ENCODE measurements at regions not wholly inside any gene's neighbourhood (a gene's known extent, or its start where the extent isn't known, plus 50 kb on each side); places are given as distances from the start of the nearest gene placed in this dataset.

DNA sequence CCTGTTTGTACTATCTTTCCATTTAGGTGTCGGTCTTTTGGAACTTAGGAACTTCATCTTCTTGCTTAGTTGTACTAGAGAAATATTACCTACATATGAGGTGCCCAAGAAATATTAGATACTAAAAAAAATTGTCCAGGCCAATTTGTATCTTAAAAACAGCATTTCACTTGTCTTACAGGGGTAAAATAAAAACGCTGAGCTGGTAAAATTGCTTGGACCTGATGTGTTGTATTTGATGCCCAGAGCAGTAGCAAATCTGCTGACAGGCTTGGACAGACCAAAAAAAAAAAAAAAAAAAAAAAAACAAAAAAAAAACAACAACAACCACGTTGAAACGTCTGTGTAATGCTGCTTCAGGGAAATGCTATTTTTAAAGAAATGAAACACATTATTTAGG is 150.4 kb upstream of the ARX start:
- TF ChIP-seq SPI1 (IDR thresholded peaks at IDR 0.05; ENCODE audit: borderline replicate concordance, insufficient read depth, low read depth, low read length): no peak
- TF ChIP-seq EZH2 (IDR thresholded peaks at IDR 0.05; ENCODE audit: borderline replicate concordance, control insufficient read depth, low read depth, low read length): no peak
- TF ChIP-seq CTCF (IDR thresholded peaks at IDR 0.05 in 2 of 3, conservative IDR thresholded peaks at IDR 0.05 in 1 of 3; ENCODE audit: control insufficient read depth in 2 of 3, extremely low read depth in 1 of 3, insufficient read depth in 1 of 3, low read depth in 3 of 3, low read length in 3 of 3): no peak
- no peak for TF ChIP-seq POLR2A (IDR thresholded peaks at IDR 0.05; ENCODE audit: low read depth, low read length)
- TF ChIP-seq FOXK2 (IDR thresholded peaks at IDR 0.05): no peak
- no peak for TF ChIP-seq POLR2AphosphoS5 (IDR thresholded peaks at IDR 0.05; ENCODE audit: low read length)
